ENCODE measurements at regions not wholly inside any gene's neighbourhood (a gene's known extent, or its start where the extent isn't known, plus 50 kb on each side); places are given as distances from the start of the nearest gene placed in this dataset.

- TF ChIP-seq, protein P1, sequence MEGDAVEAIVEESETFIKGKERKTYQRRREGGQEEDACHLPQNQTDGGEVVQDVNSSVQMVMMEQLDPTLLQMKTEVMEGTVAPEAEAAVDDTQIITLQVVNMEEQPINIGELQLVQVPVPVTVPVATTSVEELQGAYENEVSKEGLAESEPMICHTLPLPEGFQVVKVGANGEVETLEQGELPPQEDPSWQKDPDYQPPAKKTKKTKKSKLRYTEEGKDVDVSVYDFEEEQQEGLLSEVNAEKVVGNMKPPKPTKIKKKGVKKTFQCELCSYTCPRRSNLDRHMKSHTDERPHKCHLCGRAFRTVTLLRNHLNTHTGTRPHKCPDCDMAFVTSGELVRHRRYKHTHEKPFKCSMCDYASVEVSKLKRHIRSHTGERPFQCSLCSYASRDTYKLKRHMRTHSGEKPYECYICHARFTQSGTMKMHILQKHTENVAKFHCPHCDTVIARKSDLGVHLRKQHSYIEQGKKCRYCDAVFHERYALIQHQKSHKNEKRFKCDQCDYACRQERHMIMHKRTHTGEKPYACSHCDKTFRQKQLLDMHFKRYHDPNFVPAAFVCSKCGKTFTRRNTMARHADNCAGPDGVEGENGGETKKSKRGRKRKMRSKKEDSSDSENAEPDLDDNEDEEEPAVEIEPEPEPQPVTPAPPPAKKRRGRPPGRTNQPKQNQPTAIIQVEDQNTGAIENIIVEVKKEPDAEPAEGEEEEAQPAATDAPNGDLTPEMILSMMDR (IDR thresholded peaks at IDR 0.05 in 4 of 5, conservative IDR thresholded peaks at IDR 0.05 in 1 of 5), result no peak
- no peak for TF ChIP-seq POLR2A (IDR thresholded peaks at IDR 0.05)
These were observed 547.3 kb upstream of the SLC35B3 start for GRCh38 chr6:8982668-8983067.

Measured in gastrocnemius medialis (tissue), 4 donors.